ENCODE measurements at regions not wholly inside any gene's neighbourhood (a gene's known extent, or its start where the extent isn't known, plus 50 kb on each side); places are given as distances from the start of the nearest gene placed in this dataset.
A peak's percentile ranks its signal among the peaks of the same experiment; 100 is the strongest.
"Not testable (repeated sequence)": the region's sequence is repeated elsewhere in the genome, so short reads cannot be mapped to it uniquely, and the experiment has no call there.

DNA sequence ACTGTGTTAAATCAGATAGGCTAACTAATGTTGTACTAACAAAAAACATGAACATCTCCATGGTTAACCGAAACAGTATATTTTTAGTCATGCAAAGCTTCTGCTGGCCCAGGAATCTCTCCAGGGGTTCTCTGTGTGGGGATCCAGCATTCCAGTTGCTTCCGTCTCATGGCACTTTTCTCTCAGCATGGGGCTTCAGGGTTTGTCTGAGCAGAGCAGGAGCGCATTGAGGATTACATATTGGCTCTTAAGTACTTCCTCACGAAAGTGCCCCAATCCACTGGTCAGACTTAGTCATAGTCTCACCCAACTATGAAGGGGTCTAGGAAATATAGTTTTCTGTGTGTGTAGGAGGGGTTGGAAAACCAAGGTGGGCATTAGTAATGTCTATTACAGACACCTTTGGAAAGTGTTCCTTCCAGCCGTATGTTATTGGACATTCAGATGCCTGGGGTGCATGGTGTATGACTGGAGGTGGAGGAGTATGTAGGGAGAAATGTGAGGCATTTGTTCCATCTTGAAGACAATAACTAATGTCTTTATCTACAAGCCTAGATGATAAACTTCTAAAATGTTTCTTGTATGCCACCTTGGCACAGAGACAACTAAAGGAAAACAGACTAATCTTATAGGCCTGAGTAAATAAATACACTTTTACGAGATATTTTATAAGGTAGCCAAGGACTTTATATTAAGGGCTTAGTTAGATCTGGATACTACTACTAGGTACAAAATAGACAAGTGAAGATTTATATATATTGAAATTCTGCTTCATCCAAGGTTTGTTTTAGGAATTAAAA, 123.8 kb upstream of the ZEB2 start:
- H3K27me3 ChIP-seq = no peaks in the 10 kb centered on the region
- H3K27ac ChIP-seq = no peak overlapping the region
- no peaks in the 10 kb centered on the region for H3K9me3 ChIP-seq
- no peak for TF ChIP-seq CTCF (IDR thresholded peaks at IDR 0.05)
- no peaks in the 10 kb centered on the region for H3K4me1 ChIP-seq (ENCODE audit: control insufficient read depth in 1 of 2, insufficient read depth in 1 of 2, low read depth in 1 of 2, low read length in 1 of 2)
- no peak overlapping the region for H3K4me3 ChIP-seq (ENCODE audit: low read depth in 1 of 2, low read length in 1 of 2)
- no peaks in the 10 kb centered on the region for H3K36me3 ChIP-seq

- Histone ChIP-seq H3K9me3 (no peaks in the 10 kb centered on the region), H3K4me3 (ENCODE audit: low read depth in 1 of 2, low read length in 1 of 2) (no peak overlapping the region), H3K27me3 (no peaks in the 10 kb centered on the region), H3K27ac (no peak overlapping the region), H3K36me3 (no peaks in the 10 kb centered on the region), H3K4me1 (ENCODE audit: control insufficient read depth in 1 of 2, insufficient read depth in 1 of 2, low read depth in 1 of 2, low read length in 1 of 2) (no peaks in the 10 kb centered on the region)
- no peak for TF ChIP-seq CTCF (IDR thresholded peaks at IDR 0.05)
These were observed 122.9 kb upstream of the ZEB2 start for GRCh38 chr2:144642856-144643255.

GRCh38 chr2:144642131-144642530, 122.2 kb upstream of the ZEB2 start:
- H3K36me3 ChIP-seq = no peaks in the 10 kb centered on the region
- no peak overlapping the region for H3K4me3 ChIP-seq (ENCODE audit: low read depth in 1 of 2, low read length in 1 of 2)
- H3K27ac ChIP-seq = no peak overlapping the region
- H3K27me3 ChIP-seq = no peaks in the 10 kb centered on the region
- no peaks in the 10 kb centered on the region for H3K4me1 ChIP-seq (ENCODE audit: control insufficient read depth in 1 of 2, insufficient read depth in 1 of 2, low read depth in 1 of 2, low read length in 1 of 2)
- TF ChIP-seq CTCF (IDR thresholded peaks at IDR 0.05) = no peak
- no peaks in the 10 kb centered on the region for H3K9me3 ChIP-seq

- not testable (repeated sequence) for H3K27me3 ChIP-seq; H3K27ac ChIP-seq; H3K36me3 ChIP-seq; H3K4me1 ChIP-seq (ENCODE audit: control insufficient read depth in 1 of 2, insufficient read depth in 1 of 2, low read depth in 1 of 2, low read length in 1 of 2); H3K9me3 ChIP-seq; H3K4me3 ChIP-seq (ENCODE audit: low read depth in 1 of 2, low read length in 1 of 2)
These were observed 118.3 kb upstream of the ZEB2 start for GRCh38 chr2:144638250-144638649.

- H3K9me3 ChIP-seq; H3K27me3 ChIP-seq; H3K27ac ChIP-seq; H3K36me3 ChIP-seq; H3K4me3 ChIP-seq (ENCODE audit: low read depth in 1 of 2, low read length in 1 of 2): not testable (repeated sequence)
- H3K4me1 ChIP-seq (ENCODE audit: control insufficient read depth in 1 of 2, insufficient read depth in 1 of 2, low read depth in 1 of 2, low read length in 1 of 2) = peaks cover 6 to 12% of the 10 kb centered on the region in 2 experiments
These were observed 116.9 kb upstream of the ZEB2 start for GRCh38 chr2:144636860-144637259.

DNA sequence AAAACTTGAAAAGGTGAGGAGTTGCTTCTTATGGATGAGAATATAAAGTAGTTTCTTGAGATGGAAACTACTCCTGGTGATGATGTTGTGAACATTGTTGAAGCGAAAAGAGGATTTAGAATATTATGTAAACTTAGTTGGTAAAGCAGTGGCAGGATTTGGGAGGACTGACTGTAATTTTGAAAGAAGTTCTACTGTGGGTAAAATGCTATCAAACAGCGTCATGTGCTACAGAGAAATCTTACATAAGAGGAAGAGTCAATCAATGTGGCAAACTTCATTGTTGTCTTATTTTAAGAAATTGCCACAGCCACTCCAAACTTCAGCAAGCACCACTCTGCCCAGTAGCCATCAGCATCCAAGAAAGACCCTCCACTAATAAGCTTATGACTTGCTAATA, 112.9 kb upstream of the ZEB2 start:
- Histone ChIP-seq H3K4me3 (ENCODE audit: low read depth in 1 of 2, low read length in 1 of 2) (no peak overlapping the region), H3K36me3 (no peaks in the 10 kb centered on the region), H3K27me3 (no peaks in the 10 kb centered on the region), H3K4me1 (ENCODE audit: control insufficient read depth in 1 of 2, insufficient read depth in 1 of 2, low read depth in 1 of 2, low read length in 1 of 2) (peaks cover 6 to 12% of the 10 kb centered on the region in 2 experiments), H3K27ac (peak overlapping the region; percentile 43), H3K9me3 (no peaks in the 10 kb centered on the region)
- no peak for TF ChIP-seq CTCF (IDR thresholded peaks at IDR 0.05)

Measured in neutrophil (primary cell).